ENCODE measurements at regions not wholly inside any gene's neighbourhood (a gene's known extent, or its start where the extent isn't known, plus 50 kb on each side); places are given as distances from the start of the nearest gene placed in this dataset.

DNA sequence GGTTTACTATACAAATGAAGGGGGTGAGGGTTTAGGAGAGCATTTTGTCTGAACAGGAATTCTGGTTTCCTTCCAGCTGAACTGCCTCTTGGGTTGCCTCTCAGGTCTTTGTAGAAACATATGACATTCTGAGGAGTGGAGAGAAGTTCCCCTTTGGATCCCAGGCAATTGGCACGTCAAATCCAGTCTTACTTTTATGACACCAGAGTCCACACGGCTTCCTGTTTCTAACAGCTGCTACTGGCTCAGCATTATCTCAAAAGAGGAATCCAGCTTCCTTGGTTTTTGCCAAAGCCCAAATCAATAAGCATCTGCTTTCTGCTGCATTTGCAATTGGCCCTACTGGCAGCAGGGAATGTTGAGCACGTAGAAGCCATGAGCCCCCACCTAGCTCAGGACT, 97.6 kb upstream of the FAM20A start:
- Histone ChIP-seq H3K4me3 (IDR thresholded peaks at IDR 0.05; ENCODE audit: insufficient read depth, low read depth, low read length) (no peak overlapping the region), H3K9ac (no peak overlapping the region), H3K4me2 (no peak overlapping the region), H3K79me2 (ENCODE audit: insufficient read depth, low read depth) (no peaks in the 10 kb centered on the region), H2AFZ (ENCODE audit: low read depth) (no peak overlapping the region), H3K4me1 (ENCODE audit: low read depth, poor library complexity, severe bottlenecking) (peaks cover 21% of the 10 kb centered on the region), H4K20me1 (ENCODE audit: insufficient read depth) (no peaks in the 10 kb centered on the region), H3K27ac (no peak overlapping the region), H3K36me3 (ENCODE audit: insufficient read depth) (no peaks in the 10 kb centered on the region), H3K27me3 (ENCODE audit: insufficient read depth, low read depth) (no peaks in the 10 kb centered on the region)
- TF ChIP-seq, protein P1, sequence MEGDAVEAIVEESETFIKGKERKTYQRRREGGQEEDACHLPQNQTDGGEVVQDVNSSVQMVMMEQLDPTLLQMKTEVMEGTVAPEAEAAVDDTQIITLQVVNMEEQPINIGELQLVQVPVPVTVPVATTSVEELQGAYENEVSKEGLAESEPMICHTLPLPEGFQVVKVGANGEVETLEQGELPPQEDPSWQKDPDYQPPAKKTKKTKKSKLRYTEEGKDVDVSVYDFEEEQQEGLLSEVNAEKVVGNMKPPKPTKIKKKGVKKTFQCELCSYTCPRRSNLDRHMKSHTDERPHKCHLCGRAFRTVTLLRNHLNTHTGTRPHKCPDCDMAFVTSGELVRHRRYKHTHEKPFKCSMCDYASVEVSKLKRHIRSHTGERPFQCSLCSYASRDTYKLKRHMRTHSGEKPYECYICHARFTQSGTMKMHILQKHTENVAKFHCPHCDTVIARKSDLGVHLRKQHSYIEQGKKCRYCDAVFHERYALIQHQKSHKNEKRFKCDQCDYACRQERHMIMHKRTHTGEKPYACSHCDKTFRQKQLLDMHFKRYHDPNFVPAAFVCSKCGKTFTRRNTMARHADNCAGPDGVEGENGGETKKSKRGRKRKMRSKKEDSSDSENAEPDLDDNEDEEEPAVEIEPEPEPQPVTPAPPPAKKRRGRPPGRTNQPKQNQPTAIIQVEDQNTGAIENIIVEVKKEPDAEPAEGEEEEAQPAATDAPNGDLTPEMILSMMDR (conservative IDR thresholded peaks at IDR 0.05; ENCODE audit: low read depth, low read length): no peak

DNA sequence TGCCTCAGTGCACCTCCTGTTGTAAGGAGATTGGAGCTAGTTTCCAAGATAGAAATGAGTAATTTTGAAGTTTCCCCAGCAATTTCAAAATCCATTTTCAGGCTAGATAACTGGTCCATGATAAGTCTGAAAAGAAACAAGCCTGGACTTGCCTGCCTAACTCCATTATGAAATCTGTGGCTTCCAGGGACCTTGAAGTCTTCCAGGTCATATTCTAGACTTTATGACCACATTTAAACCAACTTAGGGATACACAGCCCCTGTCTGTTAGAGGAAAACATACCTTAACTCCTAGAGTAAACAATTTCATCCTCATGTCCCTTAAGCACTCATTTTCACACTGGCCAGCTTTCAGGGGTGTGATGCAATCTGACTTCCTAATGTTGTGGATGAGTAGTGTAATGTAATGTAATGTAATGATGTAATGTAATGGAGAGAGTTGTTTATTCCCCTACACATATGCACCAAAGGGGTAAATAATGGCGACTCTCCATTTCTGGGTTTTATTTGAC, 96.7 kb upstream of the FAM20A start:
- TF ChIP-seq, protein P1 (conservative IDR thresholded peaks at IDR 0.05; ENCODE audit: low read depth, low read length): no peak
- Histone ChIP-seq H3K4me1 (ENCODE audit: low read depth, poor library complexity, severe bottlenecking) (peaks cover 21% of the 10 kb centered on the region), H3K79me2 (ENCODE audit: insufficient read depth, low read depth) (no peaks in the 10 kb centered on the region), H3K9ac (no peak overlapping the region), H3K27me3 (ENCODE audit: insufficient read depth, low read depth) (no peaks in the 10 kb centered on the region), H3K36me3 (ENCODE audit: insufficient read depth) (no peaks in the 10 kb centered on the region), H3K27ac (no peak overlapping the region), H3K4me3 (IDR thresholded peaks at IDR 0.05; ENCODE audit: insufficient read depth, low read depth, low read length) (no peak overlapping the region), H3K4me2 (no peak overlapping the region), H4K20me1 (ENCODE audit: insufficient read depth) (no peaks in the 10 kb centered on the region), H2AFZ (ENCODE audit: low read depth) (no peak overlapping the region)

DNA sequence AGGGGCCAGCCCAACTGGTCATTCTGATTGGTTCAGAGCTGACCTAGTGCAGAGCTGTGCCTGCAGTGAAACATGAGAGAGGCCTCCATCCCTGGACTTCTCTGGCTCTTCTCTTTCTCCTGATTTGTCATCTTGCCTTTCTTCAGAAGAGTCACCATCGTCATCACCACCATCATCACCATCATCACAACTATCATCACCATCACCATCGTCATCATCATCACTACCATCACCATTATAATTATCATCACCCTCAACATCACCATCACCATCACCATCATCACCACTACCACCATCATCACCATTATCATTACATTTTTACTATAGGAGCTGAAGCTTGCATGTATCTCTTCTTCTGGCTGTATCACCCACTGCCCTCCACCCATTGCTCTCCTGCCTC, 94.5 kb upstream of the FAM20A start:
- no peaks in the 10 kb centered on the region for H3K36me3 ChIP-seq (ENCODE audit: insufficient read depth)
- no peak overlapping the region for H3K4me2 ChIP-seq
- H3K4me3 ChIP-seq (IDR thresholded peaks at IDR 0.05; ENCODE audit: insufficient read depth, low read depth, low read length): no peak overlapping the region
- H2AFZ ChIP-seq (ENCODE audit: low read depth): no peak overlapping the region
- no peak overlapping the region for H3K9ac ChIP-seq
- H3K27me3 ChIP-seq (ENCODE audit: insufficient read depth, low read depth): no peaks in the 10 kb centered on the region
- no peak overlapping the region for H3K27ac ChIP-seq
- peaks cover 14% of the 10 kb centered on the region for H3K4me1 ChIP-seq (ENCODE audit: low read depth, poor library complexity, severe bottlenecking)
- no peaks in the 10 kb centered on the region for H3K79me2 ChIP-seq (ENCODE audit: insufficient read depth, low read depth)
- no peaks in the 10 kb centered on the region for H4K20me1 ChIP-seq (ENCODE audit: insufficient read depth)
- TF ChIP-seq, protein P1 (conservative IDR thresholded peaks at IDR 0.05; ENCODE audit: low read depth, low read length): no peak

DNA sequence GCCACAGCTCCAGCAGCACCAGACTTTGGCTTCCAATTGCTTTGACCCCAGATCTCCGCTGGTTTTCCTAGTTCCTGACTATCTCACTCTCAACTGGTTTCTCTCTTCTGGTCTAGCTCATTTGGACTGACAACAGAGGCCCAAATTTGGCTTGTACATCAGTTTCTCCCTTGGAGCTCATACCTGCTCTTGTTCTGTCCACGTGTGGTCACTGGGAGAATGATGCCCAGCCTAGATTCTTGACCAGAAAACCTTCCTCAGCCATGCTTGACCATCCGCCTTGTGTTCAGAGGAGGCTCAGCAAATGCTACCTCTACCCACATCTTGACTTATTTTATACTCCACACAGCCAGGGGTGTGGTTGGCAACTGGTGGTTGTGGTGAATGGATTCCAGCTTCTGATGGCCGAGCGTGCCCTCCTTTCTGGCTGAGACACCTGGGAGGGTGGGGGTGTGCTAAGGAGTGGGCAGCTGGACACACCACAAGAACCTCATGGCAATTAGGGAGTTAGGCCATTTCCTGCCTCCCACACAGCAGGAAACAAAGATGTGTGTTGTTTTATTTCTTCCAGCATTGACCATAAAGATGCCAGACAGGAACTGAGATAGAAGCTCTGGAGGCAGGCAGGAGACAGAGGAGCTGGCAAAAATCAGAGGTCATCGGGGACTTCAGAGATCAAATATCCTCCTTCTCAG, 93.8 kb upstream of the FAM20A start:
- H2AFZ ChIP-seq (ENCODE audit: low read depth): no peak overlapping the region
- H3K27me3 ChIP-seq (ENCODE audit: insufficient read depth, low read depth): no peaks in the 10 kb centered on the region
- no peaks in the 10 kb centered on the region for H3K79me2 ChIP-seq (ENCODE audit: insufficient read depth, low read depth)
- H4K20me1 ChIP-seq (ENCODE audit: insufficient read depth): no peaks in the 10 kb centered on the region
- H3K4me3 ChIP-seq (IDR thresholded peaks at IDR 0.05; ENCODE audit: insufficient read depth, low read depth, low read length): no peak overlapping the region
- H3K27ac ChIP-seq: no peak overlapping the region
- no peak overlapping the region for H3K4me2 ChIP-seq
- H3K9ac ChIP-seq: no peak overlapping the region
- H3K4me1 ChIP-seq (ENCODE audit: low read depth, poor library complexity, severe bottlenecking): peaks cover 14% of the 10 kb centered on the region
- no peaks in the 10 kb centered on the region for H3K36me3 ChIP-seq (ENCODE audit: insufficient read depth)
- TF ChIP-seq, protein P1 (conservative IDR thresholded peaks at IDR 0.05; ENCODE audit: low read depth, low read length): no peak

Measured in KMS-11 (cell line).